ENCODE measurements at regions not wholly inside any gene's neighbourhood (a gene's known extent, or its start where the extent isn't known, plus 50 kb on each side); places are given as distances from the start of the nearest gene placed in this dataset.
"Not testable (repeated sequence)": the region's sequence is repeated elsewhere in the genome, so short reads cannot be mapped to it uniquely, and the experiment has no call there.

- no peak overlapping the region for H3K4me3 ChIP-seq (ENCODE audit: low read depth, low read length)
- TF ChIP-seq, protein P1, sequence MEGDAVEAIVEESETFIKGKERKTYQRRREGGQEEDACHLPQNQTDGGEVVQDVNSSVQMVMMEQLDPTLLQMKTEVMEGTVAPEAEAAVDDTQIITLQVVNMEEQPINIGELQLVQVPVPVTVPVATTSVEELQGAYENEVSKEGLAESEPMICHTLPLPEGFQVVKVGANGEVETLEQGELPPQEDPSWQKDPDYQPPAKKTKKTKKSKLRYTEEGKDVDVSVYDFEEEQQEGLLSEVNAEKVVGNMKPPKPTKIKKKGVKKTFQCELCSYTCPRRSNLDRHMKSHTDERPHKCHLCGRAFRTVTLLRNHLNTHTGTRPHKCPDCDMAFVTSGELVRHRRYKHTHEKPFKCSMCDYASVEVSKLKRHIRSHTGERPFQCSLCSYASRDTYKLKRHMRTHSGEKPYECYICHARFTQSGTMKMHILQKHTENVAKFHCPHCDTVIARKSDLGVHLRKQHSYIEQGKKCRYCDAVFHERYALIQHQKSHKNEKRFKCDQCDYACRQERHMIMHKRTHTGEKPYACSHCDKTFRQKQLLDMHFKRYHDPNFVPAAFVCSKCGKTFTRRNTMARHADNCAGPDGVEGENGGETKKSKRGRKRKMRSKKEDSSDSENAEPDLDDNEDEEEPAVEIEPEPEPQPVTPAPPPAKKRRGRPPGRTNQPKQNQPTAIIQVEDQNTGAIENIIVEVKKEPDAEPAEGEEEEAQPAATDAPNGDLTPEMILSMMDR (IDR thresholded peaks at IDR 0.05; ENCODE audit: low read depth, low read length) = no peak
These were observed 531.8 kb upstream of the CADM1 start for GRCh38 chr11:116035977-116036376.

DNA sequence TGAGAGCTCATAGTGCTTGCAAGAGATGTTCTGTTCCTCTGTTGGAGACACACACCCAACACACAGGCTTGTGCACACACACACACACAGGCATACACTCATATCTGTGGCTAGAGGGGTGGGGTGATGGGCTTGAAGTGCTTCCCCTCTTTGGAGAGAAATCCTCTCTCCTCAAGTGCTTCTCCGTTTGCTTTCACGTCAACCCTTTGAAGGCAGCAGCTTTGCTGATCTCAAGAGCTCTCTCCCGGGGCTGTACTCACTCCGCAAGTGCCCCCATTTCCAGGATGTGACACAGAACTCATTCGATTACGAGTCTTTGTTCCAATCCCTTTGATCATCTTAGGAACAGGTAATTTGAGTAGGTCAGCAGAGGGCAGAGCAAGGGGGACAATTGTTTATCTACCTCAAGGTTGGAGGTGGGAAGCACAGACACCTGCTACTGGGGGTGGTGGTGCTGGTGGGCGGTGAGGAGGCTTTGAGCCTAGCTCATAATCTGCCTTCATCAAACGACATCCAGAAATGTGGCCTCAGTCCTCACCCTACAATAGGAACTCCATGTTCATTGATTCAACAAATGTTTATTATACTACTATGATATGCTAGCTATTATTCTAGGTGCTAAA is 529.8 kb upstream of the CADM1 start:
- TF ChIP-seq, protein P1 (IDR thresholded peaks at IDR 0.05; ENCODE audit: low read depth, low read length) = no peak
- no peak overlapping the region for H3K4me3 ChIP-seq (ENCODE audit: low read depth, low read length)

- no peak overlapping the region for H3K4me3 ChIP-seq (ENCODE audit: low read depth, low read length)
- TF ChIP-seq, protein P1 (IDR thresholded peaks at IDR 0.05; ENCODE audit: low read depth, low read length) = no peak
These were observed 526.6 kb upstream of the CADM1 start for GRCh38 chr11:116030697-116031331.

GRCh38 chr11:116028506-116028905 is 524.3 kb upstream of the CADM1 start:
- H3K4me3 ChIP-seq (ENCODE audit: low read depth, low read length) = not testable (repeated sequence)

DNA sequence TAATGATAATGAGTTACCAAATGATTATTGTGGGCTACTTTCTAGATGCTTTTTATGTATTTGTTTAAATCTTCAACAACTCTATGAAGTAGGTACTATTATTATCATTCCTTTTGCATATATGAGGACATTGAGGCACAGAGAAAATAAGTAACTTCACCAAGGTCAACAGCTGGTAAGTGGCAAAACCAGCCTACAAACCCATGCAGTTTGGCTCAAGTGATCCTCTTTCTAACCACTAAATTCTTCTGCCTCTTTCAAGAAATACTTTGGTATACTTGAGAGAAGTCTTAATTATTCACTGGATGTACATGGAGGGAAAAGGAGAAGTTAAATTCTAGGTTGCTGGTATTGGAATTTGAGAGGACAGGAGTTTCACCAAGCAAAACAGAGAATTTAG is 495.2 kb upstream of the CADM1 start:
- TF ChIP-seq, protein P1 (IDR thresholded peaks at IDR 0.05; ENCODE audit: low read depth, low read length) = no peak
- no peak overlapping the region for H3K4me3 ChIP-seq (ENCODE audit: low read depth, low read length)

- no peak overlapping the region for H3K4me3 ChIP-seq (ENCODE audit: low read depth, low read length)
- TF ChIP-seq, protein P1 (IDR thresholded peaks at IDR 0.05; ENCODE audit: low read depth, low read length) = no peak
These were observed 492.6 kb upstream of the CADM1 start for GRCh38 chr11:115996808-115997188.

DNA sequence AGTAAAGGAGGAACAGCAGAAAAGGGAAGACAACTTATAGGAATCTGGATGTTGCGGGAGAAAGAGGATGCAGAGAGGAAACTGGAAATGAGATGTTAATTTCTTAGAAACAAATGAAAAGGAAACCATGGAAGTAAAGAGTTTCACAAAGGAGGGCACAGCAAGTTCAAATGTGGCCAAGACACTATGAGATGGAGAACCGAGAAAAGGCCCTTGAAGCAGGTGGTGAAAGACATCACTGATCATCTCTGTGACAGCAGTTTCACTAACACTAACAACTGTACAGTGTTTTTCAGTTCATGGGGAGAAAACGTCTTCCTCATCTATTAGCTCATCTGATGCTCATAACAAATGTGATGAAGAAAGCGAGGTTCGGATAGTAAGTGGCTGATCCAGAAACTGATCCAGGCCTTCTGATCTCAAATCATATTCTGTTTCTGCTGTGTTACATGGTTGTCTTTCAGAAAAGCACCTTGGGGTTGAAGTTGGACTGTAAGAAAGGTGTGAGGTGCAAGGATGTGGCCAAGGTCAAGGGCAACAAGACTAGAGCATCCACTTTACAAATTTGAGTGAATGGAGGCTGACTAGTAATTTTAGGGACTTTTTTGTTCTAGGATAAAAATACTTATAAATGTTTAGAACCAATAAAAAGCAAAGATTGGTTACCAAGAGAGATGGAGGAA is 492.1 kb upstream of the CADM1 start:
- no peak overlapping the region for H3K4me3 ChIP-seq (ENCODE audit: low read depth, low read length)
- TF ChIP-seq, protein P1 (IDR thresholded peaks at IDR 0.05; ENCODE audit: low read depth, low read length) = no peak
